ENCODE measurements at regions not wholly inside any gene's neighbourhood (a gene's known extent, or its start where the extent isn't known, plus 50 kb on each side); places are given as distances from the start of the nearest gene placed in this dataset.

DNA sequence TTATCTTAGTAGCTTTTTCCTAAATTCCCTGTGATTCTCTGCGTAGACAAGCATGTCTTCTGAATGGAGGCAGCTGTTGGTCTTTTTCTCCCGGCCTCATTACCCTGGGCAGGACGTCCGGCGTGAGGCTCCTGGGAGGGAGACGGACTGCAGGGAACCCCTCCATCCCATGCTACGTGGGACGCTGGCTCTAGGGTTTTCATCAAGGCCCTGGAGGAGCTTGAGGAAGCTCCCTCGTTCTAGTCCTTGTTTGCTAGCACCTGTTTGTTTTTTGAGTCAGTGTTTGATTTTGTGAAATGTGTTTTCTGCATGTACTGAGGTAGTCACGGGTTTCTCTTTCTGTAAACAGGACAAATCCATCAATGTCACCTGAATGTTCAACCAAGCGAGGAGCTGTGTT, 99.3 kb upstream of the TMEM18 start (continued):
- TF ChIP-seq, protein P1, sequence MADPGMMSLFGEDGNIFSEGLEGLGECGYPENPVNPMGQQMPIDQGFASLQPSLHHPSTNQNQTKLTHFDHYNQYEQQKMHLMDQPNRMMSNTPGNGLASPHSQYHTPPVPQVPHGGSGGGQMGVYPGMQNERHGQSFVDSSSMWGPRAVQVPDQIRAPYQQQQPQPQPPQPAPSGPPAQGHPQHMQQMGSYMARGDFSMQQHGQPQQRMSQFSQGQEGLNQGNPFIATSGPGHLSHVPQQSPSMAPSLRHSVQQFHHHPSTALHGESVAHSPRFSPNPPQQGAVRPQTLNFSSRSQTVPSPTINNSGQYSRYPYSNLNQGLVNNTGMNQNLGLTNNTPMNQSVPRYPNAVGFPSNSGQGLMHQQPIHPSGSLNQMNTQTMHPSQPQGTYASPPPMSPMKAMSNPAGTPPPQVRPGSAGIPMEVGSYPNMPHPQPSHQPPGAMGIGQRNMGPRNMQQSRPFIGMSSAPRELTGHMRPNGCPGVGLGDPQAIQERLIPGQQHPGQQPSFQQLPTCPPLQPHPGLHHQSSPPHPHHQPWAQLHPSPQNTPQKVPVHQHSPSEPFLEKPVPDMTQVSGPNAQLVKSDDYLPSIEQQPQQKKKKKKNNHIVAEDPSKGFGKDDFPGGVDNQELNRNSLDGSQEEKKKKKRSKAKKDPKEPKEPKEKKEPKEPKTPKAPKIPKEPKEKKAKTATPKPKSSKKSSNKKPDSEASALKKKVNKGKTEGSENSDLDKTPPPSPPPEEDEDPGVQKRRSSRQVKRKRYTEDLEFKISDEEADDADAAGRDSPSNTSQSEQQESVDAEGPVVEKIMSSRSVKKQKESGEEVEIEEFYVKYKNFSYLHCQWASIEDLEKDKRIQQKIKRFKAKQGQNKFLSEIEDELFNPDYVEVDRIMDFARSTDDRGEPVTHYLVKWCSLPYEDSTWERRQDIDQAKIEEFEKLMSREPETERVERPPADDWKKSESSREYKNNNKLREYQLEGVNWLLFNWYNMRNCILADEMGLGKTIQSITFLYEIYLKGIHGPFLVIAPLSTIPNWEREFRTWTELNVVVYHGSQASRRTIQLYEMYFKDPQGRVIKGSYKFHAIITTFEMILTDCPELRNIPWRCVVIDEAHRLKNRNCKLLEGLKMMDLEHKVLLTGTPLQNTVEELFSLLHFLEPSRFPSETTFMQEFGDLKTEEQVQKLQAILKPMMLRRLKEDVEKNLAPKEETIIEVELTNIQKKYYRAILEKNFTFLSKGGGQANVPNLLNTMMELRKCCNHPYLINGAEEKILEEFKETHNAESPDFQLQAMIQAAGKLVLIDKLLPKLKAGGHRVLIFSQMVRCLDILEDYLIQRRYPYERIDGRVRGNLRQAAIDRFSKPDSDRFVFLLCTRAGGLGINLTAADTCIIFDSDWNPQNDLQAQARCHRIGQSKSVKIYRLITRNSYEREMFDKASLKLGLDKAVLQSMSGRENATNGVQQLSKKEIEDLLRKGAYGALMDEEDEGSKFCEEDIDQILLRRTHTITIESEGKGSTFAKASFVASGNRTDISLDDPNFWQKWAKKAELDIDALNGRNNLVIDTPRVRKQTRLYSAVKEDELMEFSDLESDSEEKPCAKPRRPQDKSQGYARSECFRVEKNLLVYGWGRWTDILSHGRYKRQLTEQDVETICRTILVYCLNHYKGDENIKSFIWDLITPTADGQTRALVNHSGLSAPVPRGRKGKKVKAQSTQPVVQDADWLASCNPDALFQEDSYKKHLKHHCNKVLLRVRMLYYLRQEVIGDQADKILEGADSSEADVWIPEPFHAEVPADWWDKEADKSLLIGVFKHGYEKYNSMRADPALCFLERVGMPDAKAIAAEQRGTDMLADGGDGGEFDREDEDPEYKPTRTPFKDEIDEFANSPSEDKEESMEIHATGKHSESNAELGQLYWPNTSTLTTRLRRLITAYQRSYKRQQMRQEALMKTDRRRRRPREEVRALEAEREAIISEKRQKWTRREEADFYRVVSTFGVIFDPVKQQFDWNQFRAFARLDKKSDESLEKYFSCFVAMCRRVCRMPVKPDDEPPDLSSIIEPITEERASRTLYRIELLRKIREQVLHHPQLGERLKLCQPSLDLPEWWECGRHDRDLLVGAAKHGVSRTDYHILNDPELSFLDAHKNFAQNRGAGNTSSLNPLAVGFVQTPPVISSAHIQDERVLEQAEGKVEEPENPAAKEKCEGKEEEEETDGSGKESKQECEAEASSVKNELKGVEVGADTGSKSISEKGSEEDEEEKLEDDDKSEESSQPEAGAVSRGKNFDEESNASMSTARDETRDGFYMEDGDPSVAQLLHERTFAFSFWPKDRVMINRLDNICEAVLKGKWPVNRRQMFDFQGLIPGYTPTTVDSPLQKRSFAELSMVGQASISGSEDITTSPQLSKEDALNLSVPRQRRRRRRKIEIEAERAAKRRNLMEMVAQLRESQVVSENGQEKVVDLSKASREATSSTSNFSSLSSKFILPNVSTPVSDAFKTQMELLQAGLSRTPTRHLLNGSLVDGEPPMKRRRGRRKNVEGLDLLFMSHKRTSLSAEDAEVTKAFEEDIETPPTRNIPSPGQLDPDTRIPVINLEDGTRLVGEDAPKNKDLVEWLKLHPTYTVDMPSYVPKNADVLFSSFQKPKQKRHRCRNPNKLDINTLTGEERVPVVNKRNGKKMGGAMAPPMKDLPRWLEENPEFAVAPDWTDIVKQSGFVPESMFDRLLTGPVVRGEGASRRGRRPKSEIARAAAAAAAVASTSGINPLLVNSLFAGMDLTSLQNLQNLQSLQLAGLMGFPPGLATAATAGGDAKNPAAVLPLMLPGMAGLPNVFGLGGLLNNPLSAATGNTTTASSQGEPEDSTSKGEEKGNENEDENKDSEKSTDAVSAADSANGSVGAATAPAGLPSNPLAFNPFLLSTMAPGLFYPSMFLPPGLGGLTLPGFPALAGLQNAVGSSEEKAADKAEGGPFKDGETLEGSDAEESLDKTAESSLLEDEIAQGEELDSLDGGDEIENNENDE (IDR thresholded peaks at IDR 0.05; ENCODE audit: insufficient replicate concordance, low read length), result no peak
- TF ChIP-seq CBX8 (IDR thresholded peaks at IDR 0.05; ENCODE audit: borderline replicate concordance, low read depth, low read length) (no peak), RNF2 (IDR thresholded peaks at IDR 0.05; ENCODE audit: borderline replicate concordance, low read depth, low read length, missing control alignments, poor library complexity, severe bottlenecking) (no peak), GTF2F1 (IDR thresholded peaks at IDR 0.05; ENCODE audit: borderline replicate concordance, low read depth, low read length) (no peak), SP2 (IDR thresholded peaks at IDR 0.05; ENCODE audit: low read length) (no peak), BACH1 (IDR thresholded peaks at IDR 0.05; ENCODE audit: low read length) (no peak), JUND (IDR thresholded peaks at IDR 0.05; ENCODE audit: low read length) (no peak), FOSL1 (IDR thresholded peaks at IDR 0.05; ENCODE audit: insufficient read depth, low read depth, low read length) (no peak), CEBPB (IDR thresholded peaks at IDR 0.05; ENCODE audit: low read depth, low read length) (no peak), RBBP5 (IDR thresholded peaks at IDR 0.05; ENCODE audit: borderline replicate concordance, low read depth, low read length) (no peak)
